Activated CD4-positive, alpha-beta T cell treated with anti-CD3 and anti-CD28 coated beads, Interleukin-2, amount 50 U/mL, for 1 hour (primary cell): ENCODE measurements at regions not wholly inside any gene's neighbourhood (a gene's known extent, or its start where the extent isn't known, plus 50 kb on each side); places are given as distances from the start of the nearest gene placed in this dataset.
"Not testable (repeated sequence)": the region's sequence is repeated elsewhere in the genome, so short reads cannot be mapped to it uniquely, and the experiment has no call there.

Source experiments
- DNase-seq: peaks from one replicate; pipeline ENCODE4 v3.0.0-alpha.2; 2020

GRCh38 chr2:59288771-59289170 lies 1047.6 kb upstream of the FANCL start:
- DNase-seq = no peak

- DNase-seq = no peak
Observed at GRCh38 chr2:59282374-59283057, 1041.4 kb upstream of the FANCL start.

- no peak for DNase-seq
Observed at GRCh38 chr2:59277671-59278070, 1036.5 kb upstream of the FANCL start.

GRCh38 chr2:59276917-59277316 lies 1035.8 kb upstream of the FANCL start:
- no peak for DNase-seq

- no peak for DNase-seq
Observed at GRCh38 chr2:59276033-59276432, 1034.9 kb upstream of the FANCL start.

- DNase-seq = no peak
Observed at GRCh38 chr2:59266453-59266852, 1025.3 kb upstream of the FANCL start.

GRCh38 chr2:59259913-59260312 lies 1018.8 kb upstream of the FANCL start:
- DNase-seq = no peak

- no peak for DNase-seq
Observed at GRCh38 chr2:59256290-59256689, 1015.2 kb upstream of the FANCL start.

- DNase-seq = no peak
Observed at GRCh38 chr2:59254279-59254678, 1013.2 kb upstream of the FANCL start.

GRCh38 chr2:59250307-59250677 lies 1009.2 kb upstream of the FANCL start:
- no peak for DNase-seq

GRCh38 chr2:59249441-59250306 lies 1008.5 kb upstream of the FANCL start:
- DNase-seq = no peak

GRCh38 chr2:59239146-59239545 lies 998.0 kb upstream of the FANCL start:
- DNase-seq = no peak

GRCh38 chr2:59237311-59237710 lies 996.2 kb upstream of the FANCL start:
- DNase-seq = no peak

GRCh38 chr2:59236723-59237122 lies 995.6 kb upstream of the FANCL start:
- DNase-seq = no peak

- DNase-seq = no peak
Observed at GRCh38 chr2:59233920-59234319, 992.8 kb upstream of the FANCL start.

- no peak for DNase-seq
Observed at GRCh38 chr2:59233448-59233847, 992.3 kb upstream of the FANCL start.

GRCh38 chr2:59232394-59233165 lies 991.5 kb upstream of the FANCL start:
- DNase-seq = no peak

- DNase-seq = not testable (repeated sequence)
Observed at GRCh38 chr2:59226362-59226761, 985.2 kb upstream of the FANCL start.

- DNase-seq = no peak
Observed at GRCh38 chr2:59223742-59224141, 982.6 kb upstream of the FANCL start.

GRCh38 chr2:59217360-59217759 lies 976.2 kb upstream of the FANCL start:
- no peak for DNase-seq

- no peak for DNase-seq
Observed at GRCh38 chr2:59206361-59206760, 965.2 kb upstream of the FANCL start.

GRCh38 chr2:59204040-59204439 lies 962.9 kb upstream of the FANCL start:
- DNase-seq = no peak

- DNase-seq = no peak
Observed at GRCh38 chr2:59196491-59196890, 955.4 kb upstream of the FANCL start.

- DNase-seq = no peak
Observed at GRCh38 chr2:59195851-59196250, 954.7 kb upstream of the FANCL start.
